Left ventricle myocardium inferior (tissue), 1 donor: ENCODE measurements at regions not wholly inside any gene's neighbourhood (a gene's known extent, or its start where the extent isn't known, plus 50 kb on each side); places are given as distances from the start of the nearest gene placed in this dataset.

Experiments
- DNase-seq: peaks from one replicate; pipeline ENCODE4 v3.0.0-alpha.2; 2020
- H3K27ac ChIP-seq: fragments of 200-600 bp; replicated peaks from 2 replicates; pipeline ENCODE4 v1.8.0; 2021
- H3K27me3 ChIP-seq: fragments of 200-600 bp; 2 replicates; pipeline ENCODE4 v1.8.0; 2021; ENCODE audit warnings: low read depth
- H3K36me3 ChIP-seq: fragments of 200-600 bp; 2 replicates; pipeline ENCODE4 v1.8.0; 2021
- H3K4me1 ChIP-seq: fragments of 200-600 bp; 2 replicates; pipeline ENCODE4 v1.8.0; 2021
- H3K4me3 ChIP-seq: fragments of 200-600 bp; 2 replicates; pipeline ENCODE4 v1.8.0; 2021; ENCODE audit warnings: mild to moderate bottlenecking, moderate library complexity
- H3K9me3 ChIP-seq: fragments of 200-600 bp; replicated peaks from 2 replicates; pipeline ENCODE4 v1.8.0; 2021
- intact Hi-C: fragments of 100-400 bp; cut with micrococcal nuclease; formaldehyde crosslinking; loops from one replicate; pipeline ENCODE4 v1.11.0; 2022
- TF ChIP-seq, protein P1 (sequence below): fragments of 200-600 bp; IDR thresholded peaks from 2 replicates; pipeline ENCODE4 v1.8.0; 2021; ENCODE audit warnings: antibody characterized with exemption, mild to moderate bottlenecking, borderline replicate concordance
- donor health status: DM: no; HTN: yes; CAD: no; lungs with severe emphysema.

GRCh38 chr10:28915989-28916588 lies 238.8 kb downstream of the BAMBI start:
- intact Hi-C loops = no loop called here
- H3K4me3 ChIP-seq = no peak overlapping the region

GRCh38 chr10:28920091-28920490 lies 242.8 kb downstream of the BAMBI start:
- H3K27me3 ChIP-seq = peaks cover 8% of the 10 kb centered on the region
- intact Hi-C loops = no loop called here
- H3K4me3 ChIP-seq = no peak overlapping the region
- no peak overlapping the region for H3K27ac ChIP-seq
- H3K4me1 ChIP-seq = no peaks in the 10 kb centered on the region
- TF ChIP-seq, protein P1, sequence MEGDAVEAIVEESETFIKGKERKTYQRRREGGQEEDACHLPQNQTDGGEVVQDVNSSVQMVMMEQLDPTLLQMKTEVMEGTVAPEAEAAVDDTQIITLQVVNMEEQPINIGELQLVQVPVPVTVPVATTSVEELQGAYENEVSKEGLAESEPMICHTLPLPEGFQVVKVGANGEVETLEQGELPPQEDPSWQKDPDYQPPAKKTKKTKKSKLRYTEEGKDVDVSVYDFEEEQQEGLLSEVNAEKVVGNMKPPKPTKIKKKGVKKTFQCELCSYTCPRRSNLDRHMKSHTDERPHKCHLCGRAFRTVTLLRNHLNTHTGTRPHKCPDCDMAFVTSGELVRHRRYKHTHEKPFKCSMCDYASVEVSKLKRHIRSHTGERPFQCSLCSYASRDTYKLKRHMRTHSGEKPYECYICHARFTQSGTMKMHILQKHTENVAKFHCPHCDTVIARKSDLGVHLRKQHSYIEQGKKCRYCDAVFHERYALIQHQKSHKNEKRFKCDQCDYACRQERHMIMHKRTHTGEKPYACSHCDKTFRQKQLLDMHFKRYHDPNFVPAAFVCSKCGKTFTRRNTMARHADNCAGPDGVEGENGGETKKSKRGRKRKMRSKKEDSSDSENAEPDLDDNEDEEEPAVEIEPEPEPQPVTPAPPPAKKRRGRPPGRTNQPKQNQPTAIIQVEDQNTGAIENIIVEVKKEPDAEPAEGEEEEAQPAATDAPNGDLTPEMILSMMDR = no peak
- no peaks in the 10 kb centered on the region for H3K9me3 ChIP-seq
- no peak for DNase-seq
- no peaks in the 10 kb centered on the region for H3K36me3 ChIP-seq

More at GRCh38 chr10:28915989-28916588, 238.8 kb downstream of the BAMBI start:
- Histone ChIP-seq H3K36me3 (no peaks in the 10 kb centered on the region), H3K9me3 (no peaks in the 10 kb centered on the region), H3K27ac (no peak overlapping the region), H3K4me1 (no peaks in the 10 kb centered on the region), H3K27me3 (no peaks in the 10 kb centered on the region)
- no peak for DNase-seq
- TF ChIP-seq, protein P1 = no peak

DNA sequence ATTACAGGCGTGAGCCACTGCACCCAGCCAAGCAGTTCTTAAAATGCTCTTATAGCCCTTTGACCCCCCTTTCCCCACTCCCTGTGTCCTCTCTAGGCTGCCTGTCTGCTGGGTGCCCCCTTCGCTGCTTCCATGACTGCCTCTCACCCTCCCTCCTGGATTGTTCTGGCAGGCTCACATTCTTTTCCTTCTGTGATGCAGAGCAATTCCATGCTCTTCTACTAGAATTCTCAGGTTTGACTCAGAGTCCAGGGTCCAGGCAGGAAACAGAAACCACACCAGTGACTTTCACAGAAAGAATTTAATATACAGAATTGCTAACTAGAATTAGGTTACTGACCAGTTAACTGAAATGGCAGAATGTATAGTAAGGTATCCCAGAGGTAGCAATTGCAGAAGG lies 244.8 kb downstream of the BAMBI start:
- no peak for DNase-seq
- H3K4me1 ChIP-seq = no peaks in the 10 kb centered on the region
- no peak overlapping the region for H3K4me3 ChIP-seq
- intact Hi-C loops = no loop called here
- H3K36me3 ChIP-seq = no peaks in the 10 kb centered on the region
- H3K27ac ChIP-seq = no peak overlapping the region
- peaks cover 8% of the 10 kb centered on the region for H3K27me3 ChIP-seq
- H3K9me3 ChIP-seq = no peaks in the 10 kb centered on the region
- TF ChIP-seq, protein P1 = no peak

DNA sequence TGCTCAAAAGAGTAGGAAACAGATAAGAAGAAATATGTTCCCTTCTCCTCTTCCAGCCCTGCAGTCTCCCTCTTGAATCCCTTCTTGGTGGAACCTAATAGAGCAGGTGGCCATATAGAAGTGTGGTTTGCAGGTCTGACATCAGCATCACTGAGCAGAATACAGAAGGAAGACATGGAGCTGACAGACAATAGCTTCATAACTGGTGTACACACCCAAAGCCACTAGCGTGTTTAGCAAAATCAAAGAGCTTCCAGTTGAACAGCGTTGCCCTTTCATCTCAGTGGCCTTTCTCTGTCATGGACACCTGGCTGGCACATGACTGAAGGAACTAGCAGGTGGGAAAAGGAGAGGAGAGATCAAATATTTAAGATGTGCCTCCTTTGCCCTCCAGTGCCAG lies 245.5 kb downstream of the BAMBI start:
- Histone ChIP-seq H3K9me3 (no peaks in the 10 kb centered on the region), H3K27me3 (peaks cover 8% of the 10 kb centered on the region), H3K36me3 (no peaks in the 10 kb centered on the region), H3K4me3 (no peak overlapping the region), H3K4me1 (no peaks in the 10 kb centered on the region), H3K27ac (no peak overlapping the region)
- intact Hi-C loops = no loop called here
- DNase-seq = no peak
- TF ChIP-seq, protein P1 = no peak

GRCh38 chr10:28924717-28925116 lies 247.4 kb downstream of the BAMBI start:
- H3K4me1 ChIP-seq = no peaks in the 10 kb centered on the region
- peaks cover 8% of the 10 kb centered on the region for H3K27me3 ChIP-seq
- TF ChIP-seq, protein P1 = no peak
- H3K27ac ChIP-seq = no peak overlapping the region
- intact Hi-C loops = no loop called here
- DNase-seq = no peak
- peak overlapping the region; percentile 52 for H3K4me3 ChIP-seq
- H3K36me3 ChIP-seq = no peaks in the 10 kb centered on the region
- H3K9me3 ChIP-seq = no peaks in the 10 kb centered on the region
